ENCODE measurements at regions not wholly inside any gene's neighbourhood (a gene's known extent, or its start where the extent isn't known, plus 50 kb on each side); places are given as distances from the start of the nearest gene placed in this dataset.

- no peak overlapping the region for H3K4me3 Mint-ChIP-seq
- DNase-seq (no peak), ATAC-seq (ENCODE audit: poor library complexity) (no peak)
- intact Hi-C loops (cut with DNase I, micrococcal nuclease), result no loop called here
- ChIA-PET CTCF (no interaction called here), POLR2A (no interaction called here)
- peaks cover 3% of the 10 kb centered on the region for H3K9me3 Mint-ChIP-seq
- H3K9me3 ChIP-seq (ENCODE audit: control insufficient read depth in 1 of 2, insufficient read depth in 1 of 2, low read length in 2 of 2), result no peaks in the 10 kb centered on the region
- H3K4me3 ChIP-seq (ENCODE audit: low read length), result no peak overlapping the region
- H3K4me1 ChIP-seq (ENCODE audit: insufficient read depth, low read length), result no peaks in the 10 kb centered on the region
- peaks cover 10% of the 10 kb centered on the region for H3K4me1 Mint-ChIP-seq (ENCODE audit: low read depth)
- H3K27ac Mint-ChIP-seq, result no peak overlapping the region
- H3K36me3 ChIP-seq (ENCODE audit: insufficient read depth, low read length), result no peaks in the 10 kb centered on the region
- TF ChIP-seq CTCF (IDR thresholded peaks at IDR 0.05), result no peak
- H3K36me3 Mint-ChIP-seq (ENCODE audit: low read depth), result no peaks in the 10 kb centered on the region
- no peaks in the 10 kb centered on the region for H3K27me3 ChIP-seq (ENCODE audit: control insufficient read depth in 1 of 2, insufficient read depth in 2 of 2, low read length in 2 of 2)
- H3K27ac ChIP-seq (ENCODE audit: low read depth in 1 of 2, low read length in 2 of 2), result no peak overlapping the region
- H3K27me3 Mint-ChIP-seq, result no peaks in the 10 kb centered on the region
Observed at GRCh38 chr1:173287785-173288184, 80.7 kb upstream of the TNFSF4 start.

- POLR2A ChIA-PET, result no interaction called here
- H3K4me1 Mint-ChIP-seq (ENCODE audit: low read depth), result peaks cover 31% of the 10 kb centered on the region
- H3K27me3 Mint-ChIP-seq, result no peaks in the 10 kb centered on the region
- no peak overlapping the region for H3K4me3 Mint-ChIP-seq
- no peak for ATAC-seq (ENCODE audit: poor library complexity)
- peaks cover 3% of the 10 kb centered on the region for H3K9me3 Mint-ChIP-seq
- Histone ChIP-seq H3K4me3 (ENCODE audit: low read length) (no peak overlapping the region), H3K36me3 (ENCODE audit: insufficient read depth, low read length) (no peaks in the 10 kb centered on the region), H3K9me3 (ENCODE audit: control insufficient read depth in 1 of 2, insufficient read depth in 1 of 2, low read length in 2 of 2) (no peaks in the 10 kb centered on the region), H3K27ac (ENCODE audit: low read depth in 1 of 2, low read length in 2 of 2) (no peak overlapping the region), H3K4me1 (ENCODE audit: insufficient read depth, low read length) (peaks cover 3% of the 10 kb centered on the region), H3K27me3 (ENCODE audit: control insufficient read depth in 1 of 2, insufficient read depth in 2 of 2, low read length in 2 of 2) (no peaks in the 10 kb centered on the region)
- CTCF ChIA-PET, result no interaction called here
- intact Hi-C loops (cut with DNase I, micrococcal nuclease), result no loop called here
- no peak for TF ChIP-seq CTCF (IDR thresholded peaks at IDR 0.05)
- no peak for DNase-seq
- no peaks in the 10 kb centered on the region for H3K36me3 Mint-ChIP-seq (ENCODE audit: low read depth)
- no peak overlapping the region for H3K27ac Mint-ChIP-seq
Observed at GRCh38 chr1:173293756-173294155, 86.6 kb upstream of the TNFSF4 start.

DNA sequence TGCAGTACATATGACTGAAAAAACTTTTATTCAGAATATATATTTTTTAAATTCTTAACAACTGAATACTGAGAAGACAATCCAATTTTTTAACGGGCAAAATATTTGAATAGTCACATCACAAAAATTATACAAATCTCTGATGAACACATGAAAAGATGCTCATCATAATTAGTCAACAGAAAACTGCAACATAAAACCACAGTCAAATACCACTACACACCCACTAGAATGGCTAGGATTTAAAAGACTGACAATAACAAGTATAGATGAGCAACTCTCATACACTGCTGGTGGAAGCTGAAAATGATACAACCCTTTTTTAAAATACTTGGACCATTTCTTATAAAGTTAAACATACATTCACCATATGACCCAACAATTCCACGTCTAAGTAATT, 87.7 kb upstream of the TNFSF4 start:
- Mint-ChIP-seq H3K27me3 (no peaks in the 10 kb centered on the region), H3K36me3 (ENCODE audit: low read depth) (no peaks in the 10 kb centered on the region), H3K4me3 (no peak overlapping the region), H3K27ac (no peak overlapping the region), H3K4me1 (ENCODE audit: low read depth) (peaks cover 38% of the 10 kb centered on the region), H3K9me3 (peaks cover 3% of the 10 kb centered on the region)
- Histone ChIP-seq H3K27me3 (ENCODE audit: control insufficient read depth in 1 of 2, insufficient read depth in 2 of 2, low read length in 2 of 2) (no peaks in the 10 kb centered on the region), H3K27ac (ENCODE audit: low read depth in 1 of 2, low read length in 2 of 2) (no peak overlapping the region), H3K9me3 (ENCODE audit: control insufficient read depth in 1 of 2, insufficient read depth in 1 of 2, low read length in 2 of 2) (no peaks in the 10 kb centered on the region), H3K4me1 (ENCODE audit: insufficient read depth, low read length) (peaks cover 3% of the 10 kb centered on the region), H3K4me3 (ENCODE audit: low read length) (no peak overlapping the region), H3K36me3 (ENCODE audit: insufficient read depth, low read length) (no peaks in the 10 kb centered on the region)
- no peak for ATAC-seq (ENCODE audit: poor library complexity)
- ChIA-PET POLR2A (no interaction called here), CTCF (no interaction called here)
- TF ChIP-seq CTCF (IDR thresholded peaks at IDR 0.05), result no peak
- DNase-seq, result no peak
- intact Hi-C loops (cut with DNase I, micrococcal nuclease), result no loop called here
